ENCODE measurements at regions not wholly inside any gene's neighbourhood (a gene's known extent, or its start where the extent isn't known, plus 50 kb on each side); places are given as distances from the start of the nearest gene placed in this dataset.
"Not testable (repeated sequence)": the region's sequence is repeated elsewhere in the genome, so short reads cannot be mapped to it uniquely, and the experiment has no call there.

- not testable (repeated sequence) for TF ChIP-seq CTCF, POLR2AphosphoS5 (IDR thresholded peaks at IDR 0.05)
Observed at GRCh38 chr7:94797404-94797803, 110.0 kb upstream of the PPP1R9A start.

All from breast epithelium (tissue), 3 donors.